D721Med (cell line): ENCODE measurements at regions not wholly inside any gene's neighbourhood (a gene's known extent, or its start where the extent isn't known, plus 50 kb on each side); places are given as distances from the start of the nearest gene placed in this dataset.

Source experiments
- DNase-seq: peaks from one replicate; pipeline ENCODE4 v3.0.0; 2011; ENCODE audit warnings: low spot score; ENCODE audit not compliant: insufficient read length
- FAIRE-seq: peaks from 2 replicates; lab custom pipeline; 2011; peaks lifted over from hg19 to GRCh38; lab: Jason Lieb, UNC
- CTCF ChIP-seq: IDR thresholded peaks from 2 replicates; pipeline ENCODE4 v1.5.1; 2012; ENCODE audit warnings: mild to moderate bottlenecking, control low read depth; ENCODE audit not compliant: insufficient read depth; ENCODE audit errors: missing control alignments

GRCh38 chr5:165560648-165561047 lies 2055.2 kb downstream of the MAT2B start:
- FAIRE-seq (no peak), DNase-seq (no peak)
- TF ChIP-seq CTCF = no peak

GRCh38 chr5:165565911-165566310 lies 2060.5 kb downstream of the MAT2B start:
- DNase-seq (no peak), FAIRE-seq (no peak)
- TF ChIP-seq CTCF = no peak

- FAIRE-seq (no peak), DNase-seq (no peak)
- no peak for TF ChIP-seq CTCF
Observed at GRCh38 chr5:165569551-165569950, 2064.1 kb downstream of the MAT2B start.

GRCh38 chr5:165573445-165573844 lies 2068.0 kb downstream of the MAT2B start:
- DNase-seq = no peak
- TF ChIP-seq CTCF = no peak
- no peak for FAIRE-seq

- DNase-seq = no peak
- FAIRE-seq = no peak
- TF ChIP-seq CTCF = no peak
Observed at GRCh38 chr5:165574100-165574499, 2068.7 kb downstream of the MAT2B start.

- TF ChIP-seq CTCF = no peak
- no peak for FAIRE-seq
Observed at GRCh38 chr5:165576678-165577275, 2071.4 kb downstream of the MAT2B start.

GRCh38 chr5:165579911-165580310 lies 2074.5 kb downstream of the MAT2B start:
- DNase-seq (no peak), FAIRE-seq (no peak)
- TF ChIP-seq CTCF = no peak

More at GRCh38 chr5:165576678-165577275, 2071.4 kb downstream of the MAT2B start:
- DNase-seq = no peak
